ENCODE measurements at regions not wholly inside any gene's neighbourhood (a gene's known extent, or its start where the extent isn't known, plus 50 kb on each side); places are given as distances from the start of the nearest gene placed in this dataset.

DNA sequence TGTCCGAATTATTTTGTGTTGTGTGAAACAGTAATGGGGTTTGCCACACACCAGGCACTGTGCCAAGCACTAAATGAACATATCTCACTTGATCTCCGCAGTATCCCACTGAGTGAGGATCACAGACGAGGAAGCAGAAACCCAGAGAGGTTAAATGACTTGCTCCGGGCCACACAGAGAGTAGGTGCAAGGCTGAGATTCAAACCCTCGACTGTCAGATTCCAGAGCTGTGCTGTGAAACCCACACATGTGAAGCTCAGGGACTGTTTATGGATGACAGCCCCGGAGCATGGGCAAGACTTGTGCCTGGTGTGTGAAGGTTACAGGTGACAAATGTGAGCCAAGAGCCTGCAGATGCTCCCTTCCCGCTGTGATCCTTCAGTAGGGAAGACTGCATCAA is 87.8 kb upstream of the SIRPA start:
- Histone ChIP-seq H3K9ac (ENCODE audit: low read length) (no peak overlapping the region), H3K27ac (ENCODE audit: low read depth, low read length) (no peak overlapping the region), H3K4me1 (ENCODE audit: insufficient read depth, low read length) (peaks cover 17% of the 10 kb centered on the region), H3K9me3 (ENCODE audit: low read length) (no peaks in the 10 kb centered on the region), H3K36me3 (ENCODE audit: insufficient read depth, low read length) (no peaks in the 10 kb centered on the region), H3K4me3 (ENCODE audit: low read depth in 1 of 2, low read length in 2 of 2) (no peak overlapping the region), H3K27me3 (ENCODE audit: control insufficient read depth in 1 of 2, insufficient read depth in 2 of 2, low read length in 2 of 2) (no peaks in the 10 kb centered on the region)

GRCh38 chr20:1806456-1806855 is 88.8 kb upstream of the SIRPA start:
- Histone ChIP-seq H3K4me1 (ENCODE audit: insufficient read depth, low read length) (peaks cover 14% of the 10 kb centered on the region), H3K4me3 (ENCODE audit: low read depth in 1 of 2, low read length in 2 of 2) (no peak overlapping the region), H3K9ac (ENCODE audit: low read length) (no peak overlapping the region), H3K27ac (ENCODE audit: low read depth, low read length) (no peak overlapping the region), H3K27me3 (ENCODE audit: control insufficient read depth in 1 of 2, insufficient read depth in 2 of 2, low read length in 2 of 2) (peaks cover 0 to 5% of the 10 kb centered on the region in 2 donors), H3K9me3 (ENCODE audit: low read length) (no peaks in the 10 kb centered on the region), H3K36me3 (ENCODE audit: insufficient read depth, low read length) (no peaks in the 10 kb centered on the region)

GRCh38 chr20:1805816-1806215 is 89.4 kb upstream of the SIRPA start:
- H3K4me1 ChIP-seq (ENCODE audit: insufficient read depth, low read length), result peaks cover 13% of the 10 kb centered on the region
- no peaks in the 10 kb centered on the region for H3K9me3 ChIP-seq (ENCODE audit: low read length)
- H3K4me3 ChIP-seq (ENCODE audit: low read depth in 1 of 2, low read length in 2 of 2), result no peak overlapping the region
- H3K9ac ChIP-seq (ENCODE audit: low read length), result no peak overlapping the region
- no peak overlapping the region for H3K27ac ChIP-seq (ENCODE audit: low read depth, low read length)
- peaks cover 0 to 7% of the 10 kb centered on the region in 2 donors for H3K27me3 ChIP-seq (ENCODE audit: control insufficient read depth in 1 of 2, insufficient read depth in 2 of 2, low read length in 2 of 2)
- H3K36me3 ChIP-seq (ENCODE audit: insufficient read depth, low read length), result no peaks in the 10 kb centered on the region

DNA sequence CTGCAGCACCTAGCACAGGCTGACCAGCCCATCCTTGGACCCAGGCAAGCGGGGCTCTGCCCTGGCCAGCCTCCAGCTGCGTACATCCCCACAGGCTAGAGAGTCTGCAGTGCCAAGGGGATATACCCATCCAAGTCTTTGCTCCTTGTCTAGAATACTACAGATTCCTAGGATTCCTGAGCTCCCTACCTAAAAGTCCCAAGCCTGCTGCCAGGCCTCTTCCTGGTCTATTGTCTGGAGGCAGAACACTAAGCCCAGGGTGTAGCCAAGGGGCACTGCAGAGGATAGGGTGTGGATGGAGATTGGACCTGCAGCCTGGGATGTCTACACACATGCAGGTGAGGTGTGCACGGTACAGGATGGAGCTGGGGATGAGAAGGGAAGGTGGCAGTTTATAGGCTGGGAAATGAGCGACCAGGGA is 90.0 kb upstream of the SIRPA start:
- Histone ChIP-seq H3K36me3 (ENCODE audit: insufficient read depth, low read length) (no peaks in the 10 kb centered on the region), H3K9me3 (ENCODE audit: low read length) (no peaks in the 10 kb centered on the region), H3K4me1 (ENCODE audit: insufficient read depth, low read length) (peaks cover 13% of the 10 kb centered on the region), H3K4me3 (ENCODE audit: low read depth in 1 of 2, low read length in 2 of 2) (no peak overlapping the region), H3K27me3 (ENCODE audit: control insufficient read depth in 1 of 2, insufficient read depth in 2 of 2, low read length in 2 of 2) (peaks cover 0 to 7% of the 10 kb centered on the region in 2 donors), H3K27ac (ENCODE audit: low read depth, low read length) (no peak overlapping the region), H3K9ac (ENCODE audit: low read length) (no peak overlapping the region)

DNA sequence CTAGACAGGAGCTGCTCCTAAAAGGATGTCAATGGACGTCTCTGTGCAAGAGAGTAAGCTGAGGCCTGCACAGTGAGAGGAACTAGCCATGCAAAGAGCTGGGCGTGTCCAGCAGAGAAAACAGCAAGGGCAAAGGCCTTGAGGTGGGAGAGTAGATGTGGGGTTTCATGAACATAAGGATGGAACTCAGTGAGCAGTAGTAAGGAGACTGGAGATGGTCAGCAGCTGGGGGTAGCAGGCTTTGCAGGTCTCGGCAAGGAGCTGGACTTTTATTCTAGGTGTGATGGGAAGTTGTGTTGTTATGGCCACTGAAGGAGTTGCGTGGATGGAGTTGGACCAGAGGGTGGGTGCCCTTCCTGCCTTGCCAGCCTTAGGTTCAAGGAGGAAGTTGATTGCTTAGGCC is 90.7 kb upstream of the SIRPA start:
- H3K9ac ChIP-seq (ENCODE audit: low read length), result no peak overlapping the region
- H3K36me3 ChIP-seq (ENCODE audit: insufficient read depth, low read length), result no peaks in the 10 kb centered on the region
- H3K27ac ChIP-seq (ENCODE audit: low read depth, low read length), result no peak overlapping the region
- H3K9me3 ChIP-seq (ENCODE audit: low read length), result no peaks in the 10 kb centered on the region
- H3K27me3 ChIP-seq (ENCODE audit: control insufficient read depth in 1 of 2, insufficient read depth in 2 of 2, low read length in 2 of 2), result peaks cover 0 to 7% of the 10 kb centered on the region in 2 donors
- peaks cover 13% of the 10 kb centered on the region for H3K4me1 ChIP-seq (ENCODE audit: insufficient read depth, low read length)
- no peak overlapping the region for H3K4me3 ChIP-seq (ENCODE audit: low read depth in 1 of 2, low read length in 2 of 2)

DNA sequence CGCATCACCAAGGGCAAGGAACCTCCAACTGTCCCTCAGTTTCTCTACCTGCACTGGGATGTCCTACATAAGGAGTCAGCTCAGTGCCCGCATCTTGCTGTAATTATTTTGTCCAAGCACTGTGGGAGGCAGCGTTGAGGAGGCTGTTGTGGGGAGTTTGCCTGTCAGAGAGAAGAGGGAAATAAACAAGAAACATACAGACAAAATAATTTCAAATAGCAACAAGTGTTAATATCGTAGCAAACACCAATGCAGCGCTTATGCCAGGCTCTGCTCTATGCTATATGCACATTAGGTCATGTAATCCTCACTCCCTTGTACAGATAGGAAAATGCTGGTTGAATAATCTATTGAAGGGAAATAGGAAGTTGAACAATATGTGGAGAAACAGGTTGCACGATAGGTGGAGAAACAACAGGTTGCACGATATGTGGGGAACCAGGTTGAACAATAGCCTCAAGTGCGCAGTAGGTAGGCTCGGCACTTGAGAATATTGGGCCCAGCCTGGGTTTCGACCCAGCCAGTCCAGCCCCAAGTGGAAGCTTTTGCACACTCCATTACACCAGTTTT is 91.2 kb upstream of the SIRPA start:
- H3K27ac ChIP-seq (ENCODE audit: low read depth, low read length), result no peak overlapping the region
- H3K9me3 ChIP-seq (ENCODE audit: low read length), result no peaks in the 10 kb centered on the region
- H3K9ac ChIP-seq (ENCODE audit: low read length), result no peak overlapping the region
- H3K27me3 ChIP-seq (ENCODE audit: control insufficient read depth in 1 of 2, insufficient read depth in 2 of 2, low read length in 2 of 2), result peaks cover 0 to 7% of the 10 kb centered on the region in 2 donors
- H3K4me1 ChIP-seq (ENCODE audit: insufficient read depth, low read length), result peaks cover 13% of the 10 kb centered on the region
- peak overlapping the region in 1 of 2 donors; percentile 66 for H3K4me3 ChIP-seq (ENCODE audit: low read depth in 1 of 2, low read length in 2 of 2)
- no peaks in the 10 kb centered on the region for H3K36me3 ChIP-seq (ENCODE audit: insufficient read depth, low read length)

DNA sequence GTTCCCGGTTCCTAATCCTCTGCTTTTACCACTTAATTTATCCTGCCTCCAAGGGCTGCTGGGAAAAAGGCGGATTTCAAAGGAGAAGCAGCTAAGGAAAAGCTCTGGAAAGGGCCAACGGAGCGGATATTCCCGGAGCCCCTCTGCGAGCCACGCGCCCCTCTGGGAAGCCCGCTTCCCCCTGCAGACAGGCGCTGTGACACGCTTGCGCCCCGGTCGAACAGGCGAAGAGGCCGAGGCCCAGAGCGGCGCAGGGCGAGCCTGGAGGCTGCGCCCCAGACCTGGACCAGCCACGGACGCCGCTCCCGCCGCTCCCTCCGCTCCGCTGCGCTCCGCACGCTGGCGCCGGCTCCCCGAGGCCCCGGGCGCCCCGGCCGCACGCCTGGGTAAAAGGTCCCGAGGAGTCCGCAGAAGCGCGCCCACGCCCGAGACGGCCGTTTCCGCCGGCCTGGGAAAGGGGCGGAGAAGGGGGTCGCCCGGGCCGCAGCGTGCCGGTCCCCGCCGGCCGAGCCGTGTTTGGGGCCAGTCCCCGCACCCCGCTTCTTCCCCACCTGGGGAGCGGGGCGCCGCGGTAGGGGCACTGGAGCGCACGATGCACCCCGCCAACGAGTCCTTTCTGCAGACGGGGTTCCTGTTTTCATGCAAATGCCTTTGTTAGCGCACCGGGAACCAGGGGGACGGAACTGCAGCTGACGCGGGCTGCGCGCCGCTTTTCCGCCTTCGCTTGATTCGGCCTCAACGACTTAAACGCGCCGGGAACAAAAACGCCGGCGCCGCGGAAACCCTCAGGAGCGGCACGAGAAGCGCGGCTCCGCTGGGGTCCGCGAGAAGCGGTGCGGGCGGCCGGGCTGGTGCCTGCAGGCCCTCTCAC is 91.9 kb upstream of the SIRPA start:
- peaks cover 13% of the 10 kb centered on the region for H3K4me1 ChIP-seq (ENCODE audit: insufficient read depth, low read length)
- H3K9me3 ChIP-seq (ENCODE audit: low read length), result no peaks in the 10 kb centered on the region
- no peaks in the 10 kb centered on the region for H3K36me3 ChIP-seq (ENCODE audit: insufficient read depth, low read length)
- H3K4me3 ChIP-seq (ENCODE audit: low read depth in 1 of 2, low read length in 2 of 2), result peak overlapping the region; percentile 58 to 66
- peaks cover 0 to 7% of the 10 kb centered on the region in 2 donors for H3K27me3 ChIP-seq (ENCODE audit: control insufficient read depth in 1 of 2, insufficient read depth in 2 of 2, low read length in 2 of 2)
- no peak overlapping the region for H3K9ac ChIP-seq (ENCODE audit: low read length)
- H3K27ac ChIP-seq (ENCODE audit: low read depth, low read length), result peak overlapping the region; percentile 49

DNA sequence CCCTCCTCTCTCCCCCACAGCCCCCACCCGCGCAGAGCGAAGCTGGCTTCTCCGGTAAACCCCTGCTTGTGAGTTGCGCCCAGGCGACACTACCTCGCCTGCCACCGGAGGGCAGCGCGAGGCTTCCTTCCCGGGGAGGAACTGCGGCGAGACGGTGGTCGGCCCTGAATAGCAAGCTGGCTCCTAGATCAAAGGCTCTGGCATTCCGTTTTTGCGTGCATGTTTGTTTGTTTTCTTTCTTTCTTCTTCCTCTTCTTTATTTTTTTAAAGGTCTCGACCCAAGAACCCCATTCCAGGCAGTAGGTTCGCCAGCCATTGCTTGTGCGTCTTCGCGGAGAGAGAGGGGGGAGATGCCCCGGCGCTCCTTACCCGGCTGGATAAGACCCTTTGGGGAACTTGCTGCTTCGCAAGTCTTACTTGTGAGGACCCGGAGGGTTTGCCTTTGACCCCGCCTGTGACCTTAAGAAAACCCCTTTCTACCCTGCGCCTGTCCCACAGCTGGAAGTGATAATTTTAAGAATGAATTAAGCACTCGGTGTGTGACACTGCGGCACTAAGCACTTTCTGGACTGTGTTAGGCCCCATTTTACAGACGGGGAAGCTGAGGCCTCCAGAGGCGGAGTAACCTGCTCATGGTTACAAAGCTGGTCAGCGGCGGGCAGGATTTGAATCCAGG is 92.7 kb upstream of the SIRPA start:
- Histone ChIP-seq H3K4me1 (ENCODE audit: insufficient read depth, low read length) (peaks cover 13% of the 10 kb centered on the region), H3K4me3 (ENCODE audit: low read depth in 1 of 2, low read length in 2 of 2) (peak overlapping the region; percentile 58 to 66), H3K36me3 (ENCODE audit: insufficient read depth, low read length) (no peaks in the 10 kb centered on the region), H3K27me3 (ENCODE audit: control insufficient read depth in 1 of 2, insufficient read depth in 2 of 2, low read length in 2 of 2) (peaks cover 0 to 7% of the 10 kb centered on the region in 2 donors), H3K27ac (ENCODE audit: low read depth, low read length) (peak overlapping the region; percentile 49), H3K9me3 (ENCODE audit: low read length) (no peaks in the 10 kb centered on the region), H3K9ac (ENCODE audit: low read length) (no peak overlapping the region)

DNA sequence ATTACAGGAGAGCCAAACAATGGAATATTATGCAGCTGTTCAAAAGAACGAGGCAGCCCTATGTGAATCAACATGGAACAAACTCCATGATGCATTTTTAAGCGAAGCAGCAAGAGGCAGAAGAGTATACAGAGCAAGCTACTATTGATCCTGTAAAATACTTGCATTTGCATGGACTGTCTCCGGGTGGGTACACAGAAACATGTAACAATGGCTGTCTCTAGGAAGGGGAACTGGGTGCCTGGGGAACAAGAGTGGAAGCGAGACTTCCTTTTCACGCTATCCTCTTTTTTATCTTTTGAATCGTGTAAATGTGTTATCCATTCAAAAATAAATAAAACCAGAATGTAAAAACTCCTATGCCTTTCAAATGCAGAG is 93.3 kb upstream of the SIRPA start:
- no peak overlapping the region for H3K9ac ChIP-seq (ENCODE audit: low read length)
- H3K9me3 ChIP-seq (ENCODE audit: low read length), result no peaks in the 10 kb centered on the region
- no peaks in the 10 kb centered on the region for H3K36me3 ChIP-seq (ENCODE audit: insufficient read depth, low read length)
- peak overlapping the region; percentile 49 for H3K27ac ChIP-seq (ENCODE audit: low read depth, low read length)
- H3K4me3 ChIP-seq (ENCODE audit: low read depth in 1 of 2, low read length in 2 of 2), result peak overlapping the region; percentile 58 to 66
- peaks cover 13% of the 10 kb centered on the region for H3K4me1 ChIP-seq (ENCODE audit: insufficient read depth, low read length)
- peaks cover 0 to 7% of the 10 kb centered on the region in 2 donors for H3K27me3 ChIP-seq (ENCODE audit: control insufficient read depth in 1 of 2, insufficient read depth in 2 of 2, low read length in 2 of 2)

DNA sequence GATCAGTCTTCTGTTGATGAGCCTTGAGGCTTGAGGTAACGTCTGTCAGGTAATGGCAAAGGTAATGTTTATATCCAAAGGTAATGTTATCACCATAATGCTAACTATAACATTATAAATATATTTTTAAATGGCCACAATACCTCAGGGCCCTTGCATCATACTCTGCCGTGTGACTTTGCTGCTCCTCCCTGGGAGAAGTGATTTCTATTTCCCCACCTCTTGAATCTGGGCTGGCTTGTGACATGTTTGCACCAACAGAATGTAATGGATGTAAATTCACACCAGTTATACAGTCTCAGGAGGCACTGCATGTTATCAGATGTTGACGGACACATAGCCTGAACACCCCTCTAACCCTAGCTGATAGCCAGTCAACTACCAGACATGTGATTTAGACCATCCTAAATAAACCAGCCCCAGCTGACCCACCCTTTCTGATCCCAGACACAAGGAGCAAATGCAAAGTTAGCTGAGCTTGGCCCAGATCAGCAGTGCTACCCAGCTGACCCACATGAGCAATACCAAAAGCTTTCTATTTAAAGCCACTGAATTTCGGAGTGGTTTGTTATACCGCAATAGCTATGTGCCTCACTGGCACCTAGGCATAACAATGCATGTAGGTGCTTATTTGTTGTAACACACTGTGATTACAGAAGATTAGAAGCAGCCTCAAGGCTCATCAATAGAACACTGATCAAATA is 93.8 kb upstream of the SIRPA start:
- H3K36me3 ChIP-seq (ENCODE audit: insufficient read depth, low read length), result no peaks in the 10 kb centered on the region
- H3K27me3 ChIP-seq (ENCODE audit: control insufficient read depth in 1 of 2, insufficient read depth in 2 of 2, low read length in 2 of 2), result peaks cover 0 to 7% of the 10 kb centered on the region in 2 donors
- H3K9me3 ChIP-seq (ENCODE audit: low read length), result no peaks in the 10 kb centered on the region
- H3K27ac ChIP-seq (ENCODE audit: low read depth, low read length), result no peak overlapping the region
- no peak overlapping the region for H3K9ac ChIP-seq (ENCODE audit: low read length)
- peak overlapping the region in 1 of 2 donors; percentile 66 for H3K4me3 ChIP-seq (ENCODE audit: low read depth in 1 of 2, low read length in 2 of 2)
- H3K4me1 ChIP-seq (ENCODE audit: insufficient read depth, low read length), result peaks cover 13% of the 10 kb centered on the region

DNA sequence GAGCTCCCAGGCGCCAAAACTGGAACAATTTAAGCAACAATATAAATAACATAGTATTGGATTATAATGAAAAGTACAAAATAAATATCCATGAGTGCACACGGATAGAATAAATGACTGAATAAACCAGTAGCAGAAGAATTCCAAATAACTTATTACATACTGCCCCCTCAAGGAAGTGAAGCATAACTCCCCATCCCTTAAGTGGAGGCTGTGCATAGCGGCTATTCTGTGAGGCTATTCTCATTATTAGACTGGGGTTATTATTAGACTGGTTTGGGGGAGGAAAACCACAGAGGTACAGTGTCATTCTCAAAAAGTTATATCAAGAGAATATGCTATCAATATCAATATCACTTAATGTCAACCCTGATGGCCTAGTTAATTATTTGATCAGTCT is 94.4 kb upstream of the SIRPA start:
- Histone ChIP-seq H3K27me3 (ENCODE audit: control insufficient read depth in 1 of 2, insufficient read depth in 2 of 2, low read length in 2 of 2) (peaks cover 0 to 7% of the 10 kb centered on the region in 2 donors), H3K9me3 (ENCODE audit: low read length) (no peaks in the 10 kb centered on the region), H3K4me1 (ENCODE audit: insufficient read depth, low read length) (peaks cover 13% of the 10 kb centered on the region), H3K9ac (ENCODE audit: low read length) (no peak overlapping the region), H3K4me3 (ENCODE audit: low read depth in 1 of 2, low read length in 2 of 2) (no peak overlapping the region), H3K27ac (ENCODE audit: low read depth, low read length) (no peak overlapping the region), H3K36me3 (ENCODE audit: insufficient read depth, low read length) (no peaks in the 10 kb centered on the region)
